K562 (cell line): ENCODE measurements at regions not wholly inside any gene's neighbourhood (a gene's known extent, or its start where the extent isn't known, plus 50 kb on each side); places are given as distances from the start of the nearest gene placed in this dataset.

Source experiments
- ATAC-seq: fragments of 200-7000 bp; cut with Tn5 transposase; 3 replicates; pipeline ENCODE4 v1.9.1; 2020; ENCODE audit warnings: moderate library complexity
- BruUV-seq: library from RNA; stranded (reverse); fragments of 400-500 nt; replicated peaks from 2 replicates; lab custom pipeline; 2021; lab: Mats Ljungman, UMichigan
- CTCF ChIA-PET: fragments of 300-600 bp; formaldehyde crosslinking; extraction: SDS; loops from one replicate; lab custom pipeline; 2021; ENCODE audit warnings: low intra/inter-chr PET ratio; lab: Yijun Ruan, JAX
- POLR2A ChIA-PET: fragments of 300-600, 350-650 bp; sonication (Branson Sonifier 250); formaldehyde crosslinking; extraction: SDS; loops from one replicate; lab custom pipeline; 2021; ENCODE audit warnings: antibody characterized with exemption, inconsistent platforms; lab: Yijun Ruan, JAX
- DNase-seq, 4 experiments: peaks; one replicate each; pipeline versions ENCODE4 v3.0.0 to v3.0.0-alpha.2; 2011 to 2018; ENCODE audit warnings: low spot score in 3 of 4, mixed read lengths in 3 of 4; ENCODE audit errors: extremely low read depth in 1 of 4
- FAIRE-seq: peaks from 2 replicates; lab custom pipeline; 2011; peaks lifted over from hg19 to GRCh38; lab: Jason Lieb, UNC
- H2AFZ ChIP-seq: 2 replicates; pipeline ENCODE4 v1.6.0; 2011; ENCODE audit warnings: low read depth, low read length, control low read depth, inconsistent platforms
- H3K27ac ChIP-seq: fragments of 200-600 bp; 3 replicates; pipeline ENCODE4 v1.8.0; 2011; ENCODE audit warnings: low read depth, mild to moderate bottlenecking, control low read depth, inconsistent platforms, low read length, moderate library complexity, mixed read lengths; ENCODE audit errors: extremely low read depth
- H3K27me3 ChIP-seq, 2 experiments: fragments of 300-600 bp in 1 of 2; 2 replicates in 1 of 2; 3 replicates in 1 of 2; pipeline versions ENCODE4 v1.6.0 to v1.8.0; 2011; ENCODE audit warnings: inconsistent platforms in 2 of 2, low read length in 2 of 2, mild to moderate bottlenecking in 1 of 2, mixed read lengths in 1 of 2, moderate library complexity in 1 of 2; ENCODE audit not compliant: control insufficient read depth in 2 of 2, insufficient read depth in 2 of 2
- H3K36me3 ChIP-seq: fragments of 300-600 bp; 3 replicates; pipeline ENCODE4 v1.8.0; 2011; ENCODE audit warnings: mild to moderate bottlenecking, low read length, inconsistent platforms; ENCODE audit not compliant: control insufficient read depth, insufficient read depth
- H3K4me1 ChIP-seq, 2 experiments: fragments of 200-600 bp in 1 of 2; replicated peaks in 1 of 2; 2 replicates in 1 of 2; 3 replicates in 1 of 2; pipeline versions ENCODE4 v1.5.1 to v1.8.0; 2011; ENCODE audit warnings: inconsistent platforms in 2 of 2, low read length in 2 of 2, mild to moderate bottlenecking in 1 of 2, mixed read lengths in 1 of 2, moderate library complexity in 1 of 2; ENCODE audit not compliant: control insufficient read depth in 2 of 2, insufficient read depth in 2 of 2
- H3K4me2 ChIP-seq: 2 replicates; pipeline ENCODE4 v1.6.1; 2011; ENCODE audit warnings: low read length, control low read depth, inconsistent platforms, mixed read lengths; ENCODE audit not compliant: insufficient read depth
- H3K4me3 ChIP-seq: fragments of 200-600 bp; sonication (generic), shearing (Covaris generic); 2 replicates; pipeline ENCODE4 v1.5.1; 2016; ENCODE audit warnings: control low read depth, inconsistent platforms
- H3K79me2 ChIP-seq: fragments of 200-600 bp; 3 replicates; pipeline ENCODE4 v1.8.0; 2011; ENCODE audit warnings: low read length, inconsistent platforms; ENCODE audit not compliant: control insufficient read depth, insufficient read depth
- H3K9ac ChIP-seq, 2 experiments: 2 replicates each; pipeline versions ENCODE4 v1.6.0 to v1.6.1; 2011; ENCODE audit warnings: low read depth in 2 of 2, low read length in 2 of 2, control low read depth in 1 of 2, inconsistent platforms in 1 of 2, mild to moderate bottlenecking in 1 of 2, mixed read lengths in 1 of 2; ENCODE audit not compliant: insufficient read depth in 1 of 2
- H3K9me1 ChIP-seq: one replicate; pipeline ENCODE4 v1.6.0; 2011; ENCODE audit warnings: inconsistent platforms, mild to moderate bottlenecking, low read length, moderate library complexity; ENCODE audit not compliant: control insufficient read depth, insufficient read depth
- H3K9me3 ChIP-seq: replicated peaks from 2 replicates; pipeline ENCODE4 v1.5.1; 2011; ENCODE audit warnings: low read depth, low read length, inconsistent platforms; ENCODE audit not compliant: control insufficient read depth, insufficient read depth
- H4K20me1 ChIP-seq: replicated peaks from 2 replicates; pipeline ENCODE4 v1.6.1; 2011; ENCODE audit warnings: low read length, inconsistent platforms, mixed read lengths; ENCODE audit not compliant: control insufficient read depth, insufficient read depth
- ZBTB40 ChIP-seq, 2 experiments: fragments of 450-650 bp in 1 of 2; sonication (generic) in 1 of 2; formaldehyde crosslinking in 1 of 2; IDR thresholded peaks; 2 replicates each; pipeline versions ENCODE4 v1.7.1 to v1.9.0; 2016 to 2022; ENCODE audit warnings: inconsistent platforms in 1 of 2, mild to moderate bottlenecking in 1 of 2, missing genetic modification reagents in 1 of 2
- ZNF282 ChIP-seq: sonication (generic); formaldehyde crosslinking; IDR thresholded peaks from 2 replicates; pipeline ENCODE4 v1.8.1; 2023; ENCODE audit warnings: missing genetic modification reagents
- WGBS: fragments of 100-300 bp; shearing (Covaris generic); methylation state at CpG from one replicate; pipeline ENCODE4 v1.1.6; 2016; ENCODE audit warnings: low coverage, mixed read lengths; ENCODE audit not compliant: insufficient coverage; ENCODE audit errors: missing lambda C conversion rate; 5-methylcytosine and 5-hydroxymethylcytosine counted together
- in situ Hi-C: fragments of 300-500 bp; cut with MboI; formaldehyde crosslinking; loops from 4 replicates; pipeline ENCODE4 v1.15.0; 2018; ENCODE audit warnings: inconsistent platforms, mixed read lengths
- intact Hi-C: fragments of 100-400 bp; cut with micrococcal nuclease; formaldehyde crosslinking; loops from 2 replicates; pipeline ENCODE4 v1.14.2; 2022

GRCh38 chr12:125256634-125256936 lies 191.3 kb downstream of the AACS start:
- no peaks in the 10 kb centered on the region for H3K79me2 ChIP-seq
- BruUV-seq: no TSS peak
- FAIRE-seq: no peak
- H3K36me3 ChIP-seq: no peaks in the 10 kb centered on the region
- CTCF ChIA-PET: no interaction called here
- no peak for ATAC-seq
- H3K4me3 ChIP-seq: no peak overlapping the region
- no peak overlapping the region for H3K4me2 ChIP-seq
- 0% methylated on average over 3 of the region's 3 CpGs for WGBS
- no peak overlapping the region for H2AFZ ChIP-seq
- POLR2A ChIA-PET: interaction anchor here (1.0 to 1.1 kb wide), 2 partner anchors 16 to 36 kb away, joined by 3 read pairs; no protein-coding TSS in a partner anchor
- no peaks in the 10 kb centered on the region for H3K9me3 ChIP-seq
- H3K27me3 ChIP-seq: peaks cover 7 to 37% of the 10 kb centered on the region in 2 experiments; a peak in 3 of 5 replicates
- no peaks in the 10 kb centered on the region for H4K20me1 ChIP-seq
- in situ Hi-C loops: no loop called here
- 0 out of 2 replicates have a peak, but pooled peaks have one; percentile 46 for TF ChIP-seq ZBTB40 (IDR thresholded peaks at IDR 0.05)
- TF ChIP-seq ZBTB40 (CRISPR knock-in tag; IDR thresholded peaks at IDR 0.05): no peak
- no peak for TF ChIP-seq ZNF282 (CRISPR knock-in tag)
- no peaks in the 10 kb centered on the region for H3K9me1 ChIP-seq
- intact Hi-C loops: no loop called here
- DNase-seq: no peak
- H3K9ac ChIP-seq: no peak overlapping the region
- H3K4me1 ChIP-seq: no peaks in the 10 kb centered on the region
- H3K27ac ChIP-seq: no peak overlapping the region
